Right renal pelvis (tissue), 4 donors: ENCODE measurements at regions not wholly inside any gene's neighbourhood (a gene's known extent, or its start where the extent isn't known, plus 50 kb on each side); places are given as distances from the start of the nearest gene placed in this dataset.
"Not testable (repeated sequence)": the region's sequence is repeated elsewhere in the genome, so short reads cannot be mapped to it uniquely, and the experiment has no call there.

Experiments used
- DNase-seq, 4 donors: peaks; one replicate each; pipeline ENCODE4 v3.0.0-alpha.2; 2013; ENCODE audit warnings: low read depth in 4 of 4, low spot score in 3 of 4, missing footprints in 1 of 4

- DNase-seq, result no peak
Observed at GRCh38 chr2:34534341-34534740, 935.2 kb upstream of the FAM98A start.

- no peak for DNase-seq
Observed at GRCh38 chr2:34533585-34534183, 934.6 kb upstream of the FAM98A start.

GRCh38 chr2:34529965-34530364 is 930.9 kb upstream of the FAM98A start:
- no peak for DNase-seq

GRCh38 chr2:34523958-34524514 is 924.9 kb upstream of the FAM98A start:
- no peak for DNase-seq

GRCh38 chr2:34519659-34520058 is 920.6 kb upstream of the FAM98A start:
- DNase-seq, result no peak

GRCh38 chr2:34498561-34498960 is 899.5 kb upstream of the FAM98A start:
- DNase-seq, result no peak

DNA sequence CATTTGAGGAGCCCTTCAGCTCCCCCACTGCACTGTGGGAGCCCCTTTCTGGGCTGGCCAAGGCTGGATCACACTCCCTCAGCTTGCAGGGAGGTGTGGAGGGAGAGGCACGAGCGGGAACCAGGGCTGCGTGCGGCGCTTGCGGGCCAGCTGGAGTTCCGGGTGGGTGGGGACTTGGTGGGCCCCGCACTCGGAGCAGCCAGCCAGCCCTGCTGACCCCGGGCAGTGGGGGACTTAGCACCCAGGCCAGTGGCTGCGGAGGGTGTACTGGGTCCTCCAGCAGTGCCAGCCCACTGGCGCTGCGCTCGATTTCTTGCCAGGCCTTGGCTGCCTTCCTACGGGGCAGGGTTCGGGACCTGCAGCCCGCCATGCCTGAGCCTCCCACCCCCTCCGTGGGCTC is 895.1 kb upstream of the FAM98A start:
- DNase-seq, result not testable (repeated sequence)

GRCh38 chr2:34492561-34493455 is 893.7 kb upstream of the FAM98A start:
- DNase-seq, result no peak

DNA sequence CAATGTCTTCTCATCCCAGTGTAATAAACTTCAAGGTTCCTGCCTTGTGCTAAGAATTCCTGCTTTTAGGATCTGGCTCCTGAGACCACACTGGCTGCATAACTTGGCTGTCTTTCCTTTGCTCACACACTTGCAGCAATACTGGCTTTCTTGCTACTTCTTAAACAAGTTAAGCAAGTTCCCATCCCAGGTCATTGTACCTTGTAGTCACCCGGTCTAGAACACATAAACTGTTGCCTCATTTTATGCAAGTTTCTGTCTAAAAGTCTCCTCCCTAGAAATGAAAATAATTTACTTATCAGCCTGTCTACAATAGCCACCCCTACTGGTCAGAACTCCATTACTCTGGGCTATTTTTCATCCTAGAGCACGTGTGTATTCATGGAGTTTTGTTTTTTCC is 887.9 kb upstream of the FAM98A start:
- no peak for DNase-seq

DNA sequence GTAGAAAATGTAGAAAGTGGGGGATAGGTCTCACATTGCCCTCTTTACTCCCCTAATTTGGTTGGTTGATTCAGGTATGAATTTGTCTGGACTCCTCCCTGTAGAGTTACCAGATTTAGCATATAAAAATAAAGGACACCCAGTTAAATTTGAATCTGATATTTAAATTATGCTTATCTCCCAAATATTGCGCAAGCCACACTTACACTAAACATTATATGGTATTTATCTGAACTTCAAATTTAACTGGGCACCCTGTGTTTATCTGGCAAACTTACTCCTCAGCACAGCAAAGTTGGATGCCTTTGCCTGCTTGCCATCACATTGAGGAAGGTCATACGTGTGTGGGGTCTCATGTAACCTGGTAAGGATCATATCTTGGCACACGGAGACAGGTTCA is 882.4 kb upstream of the FAM98A start:
- DNase-seq, result no peak

- DNase-seq, result no peak
Observed at GRCh38 chr2:34480366-34480765, 881.3 kb upstream of the FAM98A start.

DNA sequence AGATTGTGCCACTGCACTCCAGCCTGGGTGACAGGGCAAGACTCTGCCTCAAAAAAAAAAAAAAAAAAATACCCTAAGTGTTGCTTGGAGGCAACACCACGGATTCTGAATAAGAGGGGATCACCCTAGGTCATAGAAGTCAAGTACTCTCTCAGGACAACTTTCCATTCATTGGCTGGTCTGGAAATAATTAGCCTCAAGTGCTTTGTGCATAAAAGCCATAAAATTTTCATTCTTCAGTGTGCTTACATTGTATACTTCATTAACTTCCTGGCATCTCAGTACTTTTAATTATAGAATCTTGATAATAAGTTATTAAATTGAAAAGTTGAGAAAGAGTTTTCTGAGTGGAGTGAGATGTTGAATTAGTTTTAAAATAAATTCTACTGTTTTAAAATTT is 876.1 kb upstream of the FAM98A start:
- no peak for DNase-seq

GRCh38 chr2:34474646-34475045 is 875.5 kb upstream of the FAM98A start:
- no peak for DNase-seq

DNA sequence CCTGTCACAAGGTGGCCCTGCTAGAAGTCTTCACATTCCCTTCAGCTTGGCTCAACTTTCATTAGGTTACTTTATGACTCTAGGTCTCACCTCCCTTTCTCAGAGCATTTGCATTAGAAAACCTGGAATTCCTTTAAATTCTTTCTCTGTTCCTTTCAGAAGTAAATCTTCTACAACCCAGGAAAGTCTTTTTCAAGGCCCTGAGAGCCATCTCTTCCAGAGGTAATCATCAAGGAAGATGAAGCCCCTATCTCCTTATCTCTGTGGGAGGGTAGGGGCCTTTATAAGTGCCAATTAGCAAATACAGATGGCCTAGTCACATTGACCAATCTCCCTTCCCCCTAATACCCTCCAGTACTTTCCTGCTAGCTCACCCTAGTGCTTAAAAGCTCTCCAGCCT is 848.0 kb upstream of the FAM98A start:
- DNase-seq, result no peak

DNA sequence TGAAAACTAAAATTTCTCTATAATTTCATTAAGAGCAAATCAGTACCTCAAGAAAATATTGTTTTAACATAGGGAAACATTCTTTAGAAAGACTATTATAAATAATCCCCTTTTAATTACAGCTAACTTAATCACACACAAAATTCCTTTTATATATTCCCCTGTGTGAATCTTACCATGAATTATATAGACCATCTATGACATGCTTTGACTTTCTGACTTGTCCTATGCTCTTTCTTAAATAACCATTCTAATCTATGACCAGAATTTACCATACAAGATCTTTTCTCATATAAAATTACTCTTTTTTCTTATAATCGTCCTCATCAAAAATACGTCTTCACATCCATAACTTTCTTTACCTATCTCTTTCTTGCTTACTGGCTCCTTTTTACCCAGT is 824.2 kb upstream of the FAM98A start:
- no peak for DNase-seq

- DNase-seq, result no peak
Observed at GRCh38 chr2:34419856-34420255, 820.8 kb upstream of the FAM98A start.

- DNase-seq, result no peak
Observed at GRCh38 chr2:34416856-34417255, 817.8 kb upstream of the FAM98A start.

DNA sequence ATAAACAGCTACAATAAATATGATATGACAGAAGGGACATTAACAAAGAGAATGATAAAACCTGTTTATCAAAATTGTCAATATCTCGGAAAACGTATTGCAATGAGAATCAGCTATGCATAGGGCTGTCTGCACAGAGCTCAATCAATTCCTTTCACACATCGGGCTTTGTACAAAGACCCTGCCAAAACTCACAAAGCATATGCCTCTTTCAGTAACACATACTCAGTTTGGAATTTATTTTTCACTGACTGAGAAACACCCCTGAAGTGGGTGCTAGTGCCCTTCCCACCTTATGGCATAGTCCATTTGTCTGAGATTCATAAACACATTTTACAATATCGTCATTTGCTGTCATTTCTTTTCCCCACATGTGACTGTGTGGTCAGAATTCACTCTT is 815.8 kb upstream of the FAM98A start:
- no peak for DNase-seq

- DNase-seq, result no peak
Observed at GRCh38 chr2:34408100-34408499, 809.0 kb upstream of the FAM98A start.

DNA sequence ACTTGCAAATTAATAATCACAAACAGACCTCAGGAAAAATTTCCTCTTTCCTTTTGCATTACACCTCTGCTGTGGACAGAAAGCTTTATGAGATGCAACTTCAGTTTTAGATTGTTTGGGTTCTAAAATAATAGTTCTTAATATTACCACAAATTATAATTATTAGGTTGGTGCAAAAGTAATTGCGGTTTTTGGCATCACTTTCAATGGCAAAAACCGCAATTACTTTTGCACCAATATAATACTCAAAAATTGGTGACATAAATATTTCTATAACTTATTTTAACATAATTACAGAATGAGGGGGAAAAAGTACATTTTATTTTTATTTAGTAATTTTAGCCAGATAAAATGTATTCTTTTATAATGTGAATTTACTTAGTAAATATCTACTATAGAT is 804.4 kb upstream of the FAM98A start:
- DNase-seq, result no peak

DNA sequence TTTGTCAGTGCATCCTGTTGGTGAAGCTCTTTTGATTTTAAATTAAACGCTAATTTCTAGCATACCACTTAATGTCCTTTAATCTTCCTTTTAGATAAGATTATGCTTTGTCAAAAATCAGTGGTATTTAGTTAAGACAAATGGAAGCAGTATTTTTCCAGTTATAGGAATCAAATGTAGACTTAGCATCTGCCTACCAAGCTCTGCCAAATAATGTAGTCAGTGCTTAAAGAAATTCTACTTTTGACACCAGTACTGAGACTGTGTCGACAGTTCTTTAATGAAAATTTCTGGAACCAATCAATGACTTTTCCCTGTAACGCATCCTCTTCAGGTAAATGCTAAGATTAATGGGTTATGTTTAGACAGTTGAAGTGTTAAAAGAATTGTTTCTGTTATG is 803.3 kb upstream of the FAM98A start:
- no peak for DNase-seq

- no peak for DNase-seq
Observed at GRCh38 chr2:34401186-34401585, 802.1 kb upstream of the FAM98A start.
